IMR-90 (cell line): ENCODE measurements at regions not wholly inside any gene's neighbourhood (a gene's known extent, or its start where the extent isn't known, plus 50 kb on each side); places are given as distances from the start of the nearest gene placed in this dataset.

Experiments used
- ATAC-seq: fragments of 200-7000 bp; cut with Tn5 transposase; 2 replicates; pipeline ENCODE4 v1.9.1; 2020; ENCODE audit warnings: low read depth, mild to moderate bottlenecking, moderate library complexity
- BruUV-seq: library from RNA; stranded (reverse); fragments of 400-500 nt; replicated peaks from 2 replicates; lab custom pipeline; 2021; lab: Mats Ljungman, UMichigan
- CTCF ChIA-PET: fragments of 300-600 bp; formaldehyde crosslinking; extraction: SDS; loops from one replicate; lab custom pipeline; 2021; ENCODE audit warnings: antibody characterized with exemption; lab: Yijun Ruan, JAX
- POLR2A ChIA-PET: fragments of 300-600 bp; sonication (Branson Sonifier 250); formaldehyde crosslinking; loops from one replicate; lab custom pipeline; 2022; ENCODE audit warnings: antibody characterized with exemption; ENCODE audit not compliant: unreplicated experiment; lab: Charles Lee
- DNase-seq: peaks from one replicate; pipeline ENCODE4 v3.0.0; 2013
- H2AFZ ChIP-seq: replicated peaks from 2 replicates; pipeline ENCODE3; 2013; ENCODE audit warnings: low read length, mild to moderate bottlenecking; ENCODE audit not compliant: poor library complexity
- H2AK5ac ChIP-seq: 2 replicates; pipeline ENCODE4 v1.6.1; 2013; ENCODE audit warnings: low read depth, low read length, inconsistent platforms
- H2AK9ac ChIP-seq: replicated peaks from 2 replicates; pipeline ENCODE3; 2013; ENCODE audit warnings: mild to moderate bottlenecking, low read depth, low read length, moderate library complexity; ENCODE audit not compliant: poor library complexity
- H2BK120ac ChIP-seq: 2 replicates; pipeline ENCODE4 v1.6.1; 2013; ENCODE audit warnings: low read depth, low read length, inconsistent platforms
- H2BK15ac ChIP-seq: 3 replicates; pipeline ENCODE4 v1.6.1; 2013; ENCODE audit warnings: low read depth, low read length, inconsistent platforms
- H2BK20ac ChIP-seq: 2 replicates; pipeline ENCODE4 v1.6.1; 2013; ENCODE audit warnings: low read depth, mild to moderate bottlenecking, inconsistent platforms, low read length, moderate library complexity
- H2BK5ac ChIP-seq: 2 replicates; pipeline ENCODE4 v1.6.1; 2013; ENCODE audit warnings: mild to moderate bottlenecking, low read depth, low read length, inconsistent platforms; ENCODE audit not compliant: poor library complexity, severe bottlenecking
- H3K14ac ChIP-seq: replicated peaks from 2 replicates; pipeline ENCODE4 v1.6.1; 2013; ENCODE audit warnings: low read depth, low read length, inconsistent platforms
- H3K18ac ChIP-seq: 2 replicates; pipeline ENCODE4 v1.6.1; 2013; ENCODE audit warnings: low read depth, low read length, control low read depth
- H3K23ac ChIP-seq: 2 replicates; pipeline ENCODE4 v1.6.1; 2013; ENCODE audit warnings: low read depth, low read length, inconsistent platforms
- H3K27ac ChIP-seq: 2 replicates; pipeline ENCODE4 v1.5.1; 2013; ENCODE audit warnings: mild to moderate bottlenecking, control low read depth, low read length; ENCODE audit not compliant: insufficient read depth
- H3K27me3 ChIP-seq: 2 replicates; pipeline ENCODE4 v1.6.1; 2013; ENCODE audit warnings: low read length; ENCODE audit not compliant: control insufficient read depth, insufficient read depth
- H3K36me3 ChIP-seq: 2 replicates; pipeline ENCODE4 v1.6.1; 2013; ENCODE audit warnings: low read length, mixed read lengths; ENCODE audit not compliant: control insufficient read depth, insufficient read depth
- H3K4ac ChIP-seq: 2 replicates; pipeline ENCODE4 v1.6.1; 2013; ENCODE audit warnings: low read depth, low read length, inconsistent platforms
- H3K4me1 ChIP-seq: 2 replicates; pipeline ENCODE4 v1.6.1; 2013; ENCODE audit warnings: low read length, mixed read lengths; ENCODE audit not compliant: control insufficient read depth, insufficient read depth
- H3K4me2 ChIP-seq: 2 replicates; pipeline ENCODE4 v1.6.1; 2013; ENCODE audit warnings: low read depth, mild to moderate bottlenecking, control low read depth, low read length, moderate library complexity
- H3K4me3 ChIP-seq: 2 replicates; pipeline ENCODE4 v1.5.1; 2013; ENCODE audit warnings: low read depth, mild to moderate bottlenecking, control low read depth, low read length, moderate library complexity; ENCODE audit not compliant: insufficient read depth
- H3K56ac ChIP-seq: 2 replicates; pipeline ENCODE4 v1.6.1; 2013; ENCODE audit warnings: low read length, inconsistent platforms; ENCODE audit not compliant: insufficient read depth; ENCODE audit errors: extremely low read depth
- H3K79me1 ChIP-seq, 2 experiments: 2 replicates each; pipeline ENCODE4 v1.6.1; 2013; ENCODE audit warnings: low read length in 2 of 2, inconsistent platforms in 1 of 2, low read depth in 1 of 2
- H3K9ac ChIP-seq: 2 replicates; pipeline ENCODE4 v1.6.1; 2013; ENCODE audit warnings: low read depth, low read length, control low read depth
- H3K9me1 ChIP-seq: 2 replicates; pipeline ENCODE4 v1.6.1; 2013; ENCODE audit warnings: low read length, inconsistent platforms; ENCODE audit not compliant: insufficient read depth
- H3K9me3 ChIP-seq: 2 replicates; pipeline ENCODE4 v1.6.1; 2013; ENCODE audit warnings: low read length; ENCODE audit not compliant: control insufficient read depth, insufficient read depth
- H4K20me1 ChIP-seq: 2 replicates; pipeline ENCODE4 v1.6.1; 2013; ENCODE audit warnings: low read length, inconsistent platforms; ENCODE audit not compliant: insufficient read depth
- H4K5ac ChIP-seq: 2 replicates; pipeline ENCODE4 v1.6.1; 2013; ENCODE audit warnings: mild to moderate bottlenecking, low read depth, low read length, control low read depth
- H4K8ac ChIP-seq, 2 experiments: 2 replicates each; pipeline ENCODE4 v1.6.1; 2013; ENCODE audit warnings: low read depth in 2 of 2, low read length in 2 of 2, control low read depth in 1 of 2, inconsistent platforms in 1 of 2
- H4K91ac ChIP-seq: 2 replicates; pipeline ENCODE4 v1.6.1; 2013; ENCODE audit warnings: low read depth, low read length, inconsistent platforms; ENCODE audit not compliant: insufficient read depth
- BHLHE40 ChIP-seq: fragments of 150-350 bp; IDR thresholded peaks from 2 replicates; pipeline ENCODE4 v1.6.1; 2016; ENCODE audit warnings: mild to moderate bottlenecking, low read depth, low read length
- CEBPB ChIP-seq: IDR thresholded peaks from 2 replicates; pipeline ENCODE4 v1.6.1; 2012; ENCODE audit warnings: low read depth, low read length, improper control_type of control experiment
- CHD1 ChIP-seq: IDR thresholded peaks from 2 replicates; pipeline ENCODE4 v1.6.1; 2012; ENCODE audit warnings: low read depth, low read length, improper control_type of control experiment
- FOS ChIP-seq: fragments of 150-350 bp; IDR thresholded peaks from 2 replicates; pipeline ENCODE4 v1.6.1; 2016; ENCODE audit warnings: low read depth, low read length
- MAFK ChIP-seq: IDR thresholded peaks from 2 replicates; pipeline ENCODE4 v1.6.1; 2012; ENCODE audit warnings: low read depth, low read length, improper control_type of control experiment
- MAZ ChIP-seq: IDR thresholded peaks from 2 replicates; pipeline ENCODE4 v1.6.1; 2012; ENCODE audit warnings: low read depth, mild to moderate bottlenecking, low read length, improper control_type of control experiment, moderate library complexity, borderline replicate concordance
- MXI1 ChIP-seq: IDR thresholded peaks from 2 replicates; pipeline ENCODE4 v1.6.1; 2012; ENCODE audit warnings: low read depth, mild to moderate bottlenecking, low read length, moderate library complexity, borderline replicate concordance
- NFE2L2 ChIP-seq: fragments of 150-350 bp; IDR thresholded peaks from 2 replicates; pipeline ENCODE4 v1.6.1; 2016; ENCODE audit warnings: low read depth, mild to moderate bottlenecking, low read length
- POLR2A ChIP-seq: IDR thresholded peaks from 2 replicates; pipeline ENCODE4 v1.6.1; 2012; ENCODE audit warnings: mild to moderate bottlenecking, low read depth, low read length
- RAD21 ChIP-seq: IDR thresholded peaks from 2 replicates; pipeline ENCODE4 v1.6.1; 2012; ENCODE audit warnings: low read length, improper control_type of control experiment
- RCOR1 ChIP-seq: IDR thresholded peaks from 2 replicates; pipeline ENCODE4 v1.6.1; 2012; ENCODE audit warnings: mild to moderate bottlenecking, low read length, improper control_type of control experiment; ENCODE audit not compliant: insufficient replicate concordance
- RFX5 ChIP-seq: IDR thresholded peaks from 2 replicates; pipeline ENCODE4 v1.8.0; 2012; ENCODE audit warnings: low read depth, mild to moderate bottlenecking, low read length, moderate library complexity
- SMC3 ChIP-seq: fragments of 150-350 bp; IDR thresholded peaks from 2 replicates; pipeline ENCODE4 v1.6.1; 2016; ENCODE audit warnings: low read depth, mild to moderate bottlenecking, antibody characterized with exemption, low read length, moderate library complexity
- WGBS, 2 experiments: methylation state at CpG; one replicate each; pipeline versions ENCODE4 v1.1.5 to v1.1.7; 2013; ENCODE audit warnings: missing lambda C conversion rate in 2 of 2; ENCODE audit not compliant: insufficient read length in 1 of 2; ENCODE audit errors: extremely low coverage in 2 of 2; 5-methylcytosine and 5-hydroxymethylcytosine counted together
- dilution Hi-C: fragments of 300-500 bp; cut with HindIII; formaldehyde crosslinking; loops from one replicate; pipeline ENCODE4 v1.14.3; 2018; ENCODE audit warnings: low sequenced_read_pairs; ENCODE audit not compliant: unreplicated experiment
- in situ Hi-C: fragments of 300-500 bp; cut with MboI; formaldehyde crosslinking; loops from 3 replicates; pipeline ENCODE4 v1.14.3; 2019; ENCODE audit warnings: low sequenced_read_pairs, inconsistent platforms, mixed read lengths
- intact Hi-C: fragments of 100-400 bp; cut with micrococcal nuclease; formaldehyde crosslinking; loops from 2 replicates; pipeline ENCODE4 v1.10.0; 2022
- TF ChIP-seq, protein P1 (sequence below): conservative IDR thresholded peaks from 2 replicates; pipeline ENCODE4 v1.5.1; 2012; ENCODE audit warnings: mild to moderate bottlenecking, low read depth, low read length, improper control_type of control experiment
- TF ChIP-seq, protein P2 (sequence below): fragments of 150-350 bp; IDR thresholded peaks from 2 replicates; pipeline ENCODE4 v1.6.1; 2017; ENCODE audit warnings: mild to moderate bottlenecking, antibody characterized with exemption, low read length, low read depth
- TF ChIP-seq, protein P3 (sequence below): fragments of 150-350 bp; IDR thresholded peaks from 2 replicates; pipeline ENCODE4 v1.6.1; 2016; ENCODE audit warnings: low read depth, mild to moderate bottlenecking, low read length, moderate library complexity, borderline replicate concordance

DNA sequence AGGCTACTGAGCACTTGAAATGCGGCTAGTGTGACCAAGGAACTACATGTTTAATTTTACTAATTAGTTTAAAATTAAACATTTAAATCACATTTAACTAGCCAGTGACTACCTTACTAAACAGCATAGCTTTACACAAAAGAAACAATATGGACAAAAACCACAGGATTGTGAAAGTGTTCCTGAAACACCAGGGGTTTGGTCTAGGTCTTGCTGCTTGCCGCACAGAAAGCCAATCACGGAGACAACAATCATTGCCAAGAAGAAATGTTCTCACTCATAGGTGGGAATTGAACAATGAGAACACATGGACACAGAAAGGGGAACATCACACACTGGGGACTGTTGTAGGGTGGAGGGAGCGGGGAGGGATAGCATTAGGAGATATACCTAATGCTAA lies 309.5 kb downstream of the C11orf87 start:
- Histone ChIP-seq H3K18ac (no peak overlapping the region), H2BK15ac (no peak overlapping the region), H4K20me1 (no peaks in the 10 kb centered on the region), H2AK5ac (no peak overlapping the region), H3K4me3 (no peak overlapping the region), H3K14ac (no peak overlapping the region), H4K8ac (no peak overlapping the region), H2BK20ac (no peak overlapping the region), H3K56ac (no peak overlapping the region), H3K9me1 (no peaks in the 10 kb centered on the region), H4K5ac (no peak overlapping the region), H3K9me3 (no peaks in the 10 kb centered on the region; the same call in 1 of the 2 replicates), H2BK120ac (no peak overlapping the region), H3K27me3 (no peaks in the 10 kb centered on the region), H3K4ac (no peak overlapping the region), H3K9ac (no peak overlapping the region), H4K91ac (no peak overlapping the region), H3K4me2 (no peak overlapping the region), H3K79me1 (no peaks in the 10 kb centered on the region), H2BK5ac (no peak overlapping the region), H3K23ac (no peak overlapping the region), H2AFZ (no peak overlapping the region), H3K36me3 (no peaks in the 10 kb centered on the region), H3K27ac (no peak overlapping the region), H2AK9ac (no peak overlapping the region), H3K4me1 (no peaks in the 10 kb centered on the region)
- no CpG with 5 or more reads among the region's 4 CpGs for WGBS, 2 experiments
- TF ChIP-seq POLR2A (no peak), MXI1 (no peak), RFX5 (no peak), SMC3 (no peak), CEBPB (no peak), MAFK (no peak), BHLHE40 (no peak), MAZ (no peak), NFE2L2 (no peak), RAD21 (no peak), CHD1 (no peak), RCOR1 (no peak), FOS (no peak)
- TF ChIP-seq, protein P1, sequence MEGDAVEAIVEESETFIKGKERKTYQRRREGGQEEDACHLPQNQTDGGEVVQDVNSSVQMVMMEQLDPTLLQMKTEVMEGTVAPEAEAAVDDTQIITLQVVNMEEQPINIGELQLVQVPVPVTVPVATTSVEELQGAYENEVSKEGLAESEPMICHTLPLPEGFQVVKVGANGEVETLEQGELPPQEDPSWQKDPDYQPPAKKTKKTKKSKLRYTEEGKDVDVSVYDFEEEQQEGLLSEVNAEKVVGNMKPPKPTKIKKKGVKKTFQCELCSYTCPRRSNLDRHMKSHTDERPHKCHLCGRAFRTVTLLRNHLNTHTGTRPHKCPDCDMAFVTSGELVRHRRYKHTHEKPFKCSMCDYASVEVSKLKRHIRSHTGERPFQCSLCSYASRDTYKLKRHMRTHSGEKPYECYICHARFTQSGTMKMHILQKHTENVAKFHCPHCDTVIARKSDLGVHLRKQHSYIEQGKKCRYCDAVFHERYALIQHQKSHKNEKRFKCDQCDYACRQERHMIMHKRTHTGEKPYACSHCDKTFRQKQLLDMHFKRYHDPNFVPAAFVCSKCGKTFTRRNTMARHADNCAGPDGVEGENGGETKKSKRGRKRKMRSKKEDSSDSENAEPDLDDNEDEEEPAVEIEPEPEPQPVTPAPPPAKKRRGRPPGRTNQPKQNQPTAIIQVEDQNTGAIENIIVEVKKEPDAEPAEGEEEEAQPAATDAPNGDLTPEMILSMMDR = no peak
- TF ChIP-seq, protein P2, sequence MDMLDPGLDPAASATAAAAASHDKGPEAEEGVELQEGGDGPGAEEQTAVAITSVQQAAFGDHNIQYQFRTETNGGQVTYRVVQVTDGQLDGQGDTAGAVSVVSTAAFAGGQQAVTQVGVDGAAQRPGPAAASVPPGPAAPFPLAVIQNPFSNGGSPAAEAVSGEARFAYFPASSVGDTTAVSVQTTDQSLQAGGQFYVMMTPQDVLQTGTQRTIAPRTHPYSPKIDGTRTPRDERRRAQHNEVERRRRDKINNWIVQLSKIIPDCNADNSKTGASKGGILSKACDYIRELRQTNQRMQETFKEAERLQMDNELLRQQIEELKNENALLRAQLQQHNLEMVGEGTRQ = no peak
- TF ChIP-seq, protein P3, sequence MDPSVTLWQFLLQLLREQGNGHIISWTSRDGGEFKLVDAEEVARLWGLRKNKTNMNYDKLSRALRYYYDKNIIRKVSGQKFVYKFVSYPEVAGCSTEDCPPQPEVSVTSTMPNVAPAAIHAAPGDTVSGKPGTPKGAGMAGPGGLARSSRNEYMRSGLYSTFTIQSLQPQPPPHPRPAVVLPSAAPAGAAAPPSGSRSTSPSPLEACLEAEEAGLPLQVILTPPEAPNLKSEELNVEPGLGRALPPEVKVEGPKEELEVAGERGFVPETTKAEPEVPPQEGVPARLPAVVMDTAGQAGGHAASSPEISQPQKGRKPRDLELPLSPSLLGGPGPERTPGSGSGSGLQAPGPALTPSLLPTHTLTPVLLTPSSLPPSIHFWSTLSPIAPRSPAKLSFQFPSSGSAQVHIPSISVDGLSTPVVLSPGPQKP = no peak
- ChIA-PET POLR2A (no interaction called here), CTCF (no interaction called here)
- ATAC-seq (no peak), DNase-seq (no peak)
- dilution Hi-C loops = no loop called here
- intact Hi-C loops = no loop called here
- in situ Hi-C loops = no loop called here
- no TSS peak for BruUV-seq
